NCI-H345 treated with DMSO at 0.1 percent for 48 hours (cell line): ENCODE measurements at regions not wholly inside any gene's neighbourhood (a gene's known extent, or its start where the extent isn't known, plus 50 kb on each side); places are given as distances from the start of the nearest gene placed in this dataset.

Experiments
- DNase-seq: peaks from one replicate; lab custom pipeline; 2025; ENCODE audit not compliant: unreplicated experiment; lab: John Stamatoyannopoulos, UW

DNA sequence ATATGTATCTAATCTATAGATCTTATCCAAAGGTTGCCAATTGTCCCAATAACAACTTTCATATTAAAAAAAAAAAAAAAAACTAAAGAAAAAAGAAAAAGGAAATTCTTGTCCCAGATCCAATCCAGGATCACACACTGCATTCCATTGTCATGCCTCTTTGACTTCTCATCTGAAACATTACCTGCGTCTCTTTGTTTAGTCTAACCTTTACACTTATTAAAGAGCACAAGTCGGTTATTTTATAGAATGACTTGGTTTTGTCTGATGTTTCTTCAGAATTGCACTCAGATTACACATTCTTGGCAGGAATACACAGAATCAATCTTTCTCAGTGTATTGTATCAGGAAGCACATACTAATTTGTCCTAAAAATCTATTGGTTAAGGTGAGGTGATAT lies 392.5 kb upstream of the KLHL29 start:
- DNase-seq: no peak

DNA sequence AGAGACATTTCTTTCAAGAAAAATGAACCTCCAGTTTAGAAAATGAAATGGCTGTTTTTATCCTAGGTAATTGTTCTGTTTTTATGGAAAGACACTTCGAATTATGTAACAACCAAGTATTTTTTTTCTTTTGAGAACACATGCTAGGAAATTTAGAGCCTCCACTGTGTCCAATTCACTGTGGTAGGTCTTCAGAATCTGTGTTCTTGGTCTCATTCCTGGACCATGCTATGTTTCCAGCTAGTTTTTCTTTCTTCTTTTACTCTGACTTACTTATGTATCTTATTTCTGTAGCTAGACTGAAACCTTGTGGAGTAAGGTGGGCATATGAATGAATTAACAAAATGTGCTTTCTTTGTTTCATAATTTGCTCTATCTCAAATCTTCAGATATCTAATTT lies 391.7 kb upstream of the KLHL29 start:
- DNase-seq: no peak

DNA sequence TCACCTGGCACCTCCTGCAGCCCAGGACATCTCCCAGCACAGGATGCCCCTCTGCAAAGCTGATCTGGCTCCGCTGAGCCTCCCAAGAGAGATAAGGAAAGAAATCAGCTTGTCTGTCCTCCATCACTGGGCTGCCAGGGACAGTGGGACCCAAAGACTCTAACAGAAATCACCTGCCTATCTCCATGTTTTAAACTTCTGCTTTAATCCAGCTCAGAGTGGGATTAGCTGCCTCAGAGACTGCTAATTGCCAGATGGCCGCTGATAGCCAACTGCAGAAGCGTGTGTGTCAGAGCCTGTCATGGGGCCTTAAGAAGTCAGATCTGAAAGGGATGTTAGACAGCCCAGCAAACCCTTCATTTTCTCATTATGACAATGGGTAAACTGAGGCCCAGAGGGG lies 389.4 kb upstream of the KLHL29 start:
- no peak for DNase-seq

DNA sequence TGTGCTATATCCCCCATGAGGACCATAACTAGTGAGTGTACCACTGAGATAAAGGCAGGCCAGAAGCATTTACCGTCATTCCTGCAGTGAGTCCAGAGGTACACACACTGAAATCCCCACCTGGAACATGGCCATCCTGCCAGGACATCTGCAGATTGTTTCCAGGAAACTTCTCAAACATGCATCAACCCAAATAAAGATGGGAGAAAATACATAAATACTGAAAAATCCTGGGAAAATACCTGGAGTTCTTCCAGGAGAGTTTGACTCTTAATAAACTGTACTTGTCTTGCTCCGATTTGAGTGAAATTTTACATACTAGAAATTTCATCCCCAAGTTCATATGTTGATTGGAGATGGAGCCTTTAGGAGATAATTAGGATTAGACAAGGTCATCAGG lies 388.1 kb upstream of the KLHL29 start:
- DNase-seq: no peak

DNA sequence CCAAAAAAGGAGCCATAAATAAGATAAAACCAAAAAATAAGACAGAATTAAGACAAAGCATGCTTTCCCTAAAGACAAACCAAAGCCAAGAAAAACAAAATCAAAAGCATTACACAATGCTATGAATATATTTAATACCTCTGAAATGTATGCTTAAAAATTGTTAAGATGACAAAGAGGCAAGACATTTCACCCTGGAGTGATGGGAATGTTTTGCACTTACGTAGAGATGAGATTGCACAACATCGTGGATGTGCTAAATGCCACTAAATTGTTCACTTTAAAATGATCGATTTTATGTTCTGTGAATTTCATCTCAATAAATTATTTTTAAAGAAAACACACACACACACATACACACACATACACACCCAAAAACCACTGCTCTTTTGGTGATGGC lies 386.6 kb upstream of the KLHL29 start:
- DNase-seq: no peak

DNA sequence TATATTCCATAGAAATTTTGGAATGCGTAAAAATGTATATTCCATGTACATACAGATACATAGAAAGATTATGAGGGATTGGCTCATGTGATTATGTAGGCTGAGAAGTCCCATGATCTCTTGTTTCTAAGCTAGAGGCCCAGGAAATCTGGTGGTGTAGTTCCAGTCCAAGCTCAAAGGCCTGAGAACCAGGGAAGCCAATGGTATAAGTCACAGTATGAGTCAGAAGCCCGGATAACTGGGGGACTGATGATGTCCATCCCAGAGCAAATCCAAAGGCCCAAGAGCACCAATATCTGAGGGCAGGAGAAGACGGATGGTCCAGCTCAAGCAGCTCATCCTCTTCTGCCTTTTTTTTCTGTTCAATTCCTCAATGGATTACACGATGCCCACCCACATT lies 385.0 kb upstream of the KLHL29 start:
- DNase-seq: no peak

DNA sequence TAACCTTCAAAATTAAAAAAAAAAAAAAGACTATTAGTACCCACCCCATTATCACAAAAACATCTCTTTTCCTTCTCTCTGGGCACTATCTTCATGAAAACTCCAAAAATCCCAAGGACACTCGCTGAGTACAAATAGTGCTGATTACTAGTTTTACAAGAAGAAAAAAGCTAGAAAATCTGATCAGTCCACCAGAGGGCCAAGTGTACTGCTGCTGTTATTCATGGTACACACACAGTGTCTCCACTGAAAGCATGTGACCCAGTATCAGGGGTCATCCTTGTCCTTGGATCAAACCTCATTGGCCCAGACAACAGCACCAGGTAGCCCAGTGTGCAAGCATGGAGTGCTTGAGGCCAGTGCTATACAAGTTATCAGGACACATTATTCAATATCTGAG lies 382.7 kb upstream of the KLHL29 start:
- DNase-seq: no peak

DNA sequence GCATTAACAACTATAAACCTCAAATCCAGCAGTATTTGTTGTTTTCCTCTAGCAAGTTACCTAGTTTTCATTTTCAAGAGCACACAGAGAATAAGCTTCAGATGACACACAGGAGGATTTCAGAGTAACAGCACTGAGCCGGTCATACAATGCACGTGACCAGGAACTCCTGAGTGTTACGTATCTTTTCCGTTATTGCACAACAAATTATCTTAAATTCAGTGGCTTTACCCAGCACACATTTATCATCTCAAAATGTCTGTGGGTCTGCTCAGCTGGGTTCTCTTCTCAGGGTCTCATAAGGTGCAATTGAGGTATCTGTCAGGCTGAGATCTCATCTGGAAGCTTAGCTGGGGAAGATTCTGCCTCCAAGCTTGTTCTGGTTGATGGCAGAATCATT lies 379.5 kb upstream of the KLHL29 start:
- no peak for DNase-seq

DNA sequence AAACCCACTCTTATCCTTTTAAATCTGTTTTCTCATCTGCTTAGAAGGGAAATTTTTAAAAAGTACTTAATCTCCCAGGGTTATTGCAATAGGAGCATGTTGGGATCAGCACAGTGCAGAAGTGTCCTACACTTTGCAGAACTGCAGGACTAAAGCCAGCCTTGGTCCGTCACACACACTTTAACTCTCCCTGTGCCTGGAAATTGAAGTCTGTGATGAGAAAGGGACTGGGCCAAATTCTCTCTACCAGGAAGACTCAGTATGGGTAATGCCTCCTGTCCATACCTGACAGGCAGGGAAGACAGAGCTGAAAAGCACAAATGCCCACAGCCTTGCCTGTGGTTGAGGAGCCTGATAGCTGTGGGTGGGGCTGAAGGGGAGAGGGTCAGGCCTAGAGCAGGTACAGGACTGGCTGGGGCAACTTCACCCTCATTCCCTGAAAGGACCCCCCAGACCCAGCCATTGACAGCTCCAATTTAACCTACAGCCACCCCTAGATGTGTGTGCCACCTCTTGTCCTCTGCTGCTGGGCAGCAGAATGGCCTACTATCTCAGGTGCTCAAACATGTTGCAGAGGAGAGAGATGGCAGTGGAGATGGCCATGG lies 377.2 kb upstream of the KLHL29 start:
- DNase-seq: no peak

DNA sequence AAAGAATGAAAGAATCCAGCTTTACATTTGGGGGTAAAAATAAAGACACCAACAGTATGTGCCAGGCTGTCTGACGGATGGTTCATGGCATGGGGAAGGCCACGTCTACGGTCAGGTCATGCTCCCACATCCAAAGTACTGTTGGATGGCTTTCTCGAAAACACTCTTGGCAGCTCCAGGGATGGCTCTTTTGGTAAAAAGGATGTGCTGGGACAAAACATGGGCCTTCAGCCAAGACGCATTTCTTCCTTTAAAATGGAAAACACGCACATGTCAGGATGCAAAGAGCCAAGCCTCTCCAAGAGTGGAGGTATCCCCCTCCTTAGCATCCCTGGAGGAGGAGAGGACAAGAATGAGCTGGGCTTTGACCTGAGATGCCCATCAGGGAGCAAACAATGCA lies 376.5 kb upstream of the KLHL29 start:
- no peak for DNase-seq

DNA sequence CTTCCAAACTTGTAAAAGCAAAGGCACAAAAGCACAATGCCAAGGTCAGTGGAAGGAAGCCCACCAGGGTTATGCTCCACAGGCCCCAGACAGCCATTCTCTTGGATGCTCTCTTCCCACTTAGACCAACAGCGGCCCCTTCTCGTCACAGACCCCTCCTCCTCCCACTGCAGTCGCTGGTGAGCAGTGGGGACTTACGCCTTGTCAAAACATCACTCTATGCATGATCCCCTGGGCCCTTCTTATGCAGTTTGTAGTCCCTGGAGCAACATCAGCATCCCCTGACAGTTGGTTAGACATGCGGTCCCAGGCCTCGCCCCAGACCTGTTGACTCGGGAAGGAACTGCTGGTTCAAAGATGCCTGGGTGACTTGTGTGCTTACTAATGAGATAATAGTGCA lies 376.0 kb upstream of the KLHL29 start:
- no peak for DNase-seq

DNA sequence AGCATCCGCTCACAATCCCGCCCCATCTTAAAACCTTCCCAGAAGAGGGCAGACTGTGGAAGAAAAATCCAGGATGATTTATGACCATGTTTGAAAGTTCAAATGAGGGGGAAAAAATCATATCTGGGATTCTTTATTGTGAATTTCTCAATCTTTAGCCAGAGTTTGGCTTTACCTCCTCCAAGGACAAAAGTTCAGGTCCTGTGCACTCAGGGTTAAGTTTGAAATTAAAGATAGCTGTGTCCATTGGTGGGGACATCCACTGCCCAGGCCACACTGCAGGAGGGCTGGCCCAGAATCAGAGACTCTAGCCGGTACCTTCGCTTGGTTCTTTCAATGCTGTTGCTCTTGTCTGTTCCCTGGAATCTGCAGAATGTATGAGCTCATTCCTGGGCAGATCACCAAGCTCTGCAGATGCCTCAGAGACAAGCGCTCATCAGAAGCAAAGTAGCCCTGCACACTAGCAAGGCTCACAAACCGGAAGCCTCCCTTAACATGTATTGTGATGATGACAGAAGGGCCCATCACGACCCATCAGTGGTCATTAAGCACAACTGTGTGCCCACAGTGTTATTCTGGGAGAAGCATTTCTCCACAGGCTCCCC lies 375.3 kb upstream of the KLHL29 start:
- DNase-seq: no peak

DNA sequence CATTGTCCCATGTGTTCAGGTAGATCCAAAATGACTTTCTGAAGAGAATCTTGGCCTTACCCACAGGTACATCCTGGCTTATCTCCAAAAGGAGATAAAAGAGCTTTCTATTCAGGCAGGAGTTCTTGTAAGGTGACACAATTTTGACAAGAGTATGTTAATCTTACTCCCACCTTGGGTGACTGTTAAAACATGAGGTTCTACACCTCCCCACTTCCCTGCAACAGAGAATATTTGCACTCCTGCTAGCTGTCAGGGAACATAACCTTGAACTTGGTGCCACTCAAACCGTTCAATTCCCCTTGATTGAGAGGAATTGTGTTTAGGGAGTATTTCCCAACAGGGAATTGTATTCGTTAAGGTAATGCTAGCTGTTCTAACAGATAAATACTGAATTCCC lies 372.5 kb upstream of the KLHL29 start:
- no peak for DNase-seq

DNA sequence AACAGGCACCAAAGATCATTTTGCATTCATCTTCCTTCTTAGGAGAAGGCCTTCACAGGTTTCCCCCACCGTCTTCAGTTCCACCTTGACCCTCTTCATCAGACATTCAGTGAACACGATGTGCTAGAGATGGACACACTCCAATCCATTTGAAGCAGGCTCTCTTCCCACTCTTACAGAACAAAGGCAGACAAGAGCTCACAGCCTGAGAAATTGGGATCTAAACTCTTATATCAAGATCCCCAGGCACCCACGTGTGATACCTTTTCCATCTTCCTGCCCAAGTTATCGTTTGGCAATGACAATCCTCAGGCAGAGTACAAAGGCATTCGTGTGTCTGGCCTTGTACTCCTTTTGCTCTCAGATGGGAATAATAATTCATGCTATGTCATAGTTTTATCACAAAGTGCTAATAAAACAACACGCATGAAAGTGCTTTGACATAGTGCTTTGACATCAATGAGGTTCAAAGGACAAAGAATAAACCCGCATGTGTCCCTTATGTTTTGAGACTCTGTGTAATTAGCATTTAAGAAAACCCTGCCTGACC lies 369.3 kb upstream of the KLHL29 start:
- no peak for DNase-seq

DNA sequence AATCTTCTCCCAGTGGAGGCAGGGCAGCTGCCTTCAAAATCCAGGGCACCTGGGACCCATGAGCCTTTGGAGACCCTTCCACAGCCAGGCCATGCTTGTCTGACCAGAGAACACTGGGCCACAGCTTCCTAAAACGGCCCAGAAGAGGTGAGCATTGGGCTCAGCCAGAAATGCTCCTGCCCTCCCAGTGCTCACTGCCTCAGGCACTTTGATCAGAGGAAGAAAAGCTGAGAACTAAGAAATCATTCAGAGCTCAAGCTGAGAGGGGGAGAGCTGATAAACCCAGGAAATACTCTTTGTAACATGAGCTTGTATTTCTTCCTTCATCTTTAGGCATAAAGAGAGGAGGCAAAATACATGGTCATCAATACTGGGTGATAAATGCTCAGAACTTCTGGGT lies 365.5 kb upstream of the KLHL29 start:
- no peak for DNase-seq

DNA sequence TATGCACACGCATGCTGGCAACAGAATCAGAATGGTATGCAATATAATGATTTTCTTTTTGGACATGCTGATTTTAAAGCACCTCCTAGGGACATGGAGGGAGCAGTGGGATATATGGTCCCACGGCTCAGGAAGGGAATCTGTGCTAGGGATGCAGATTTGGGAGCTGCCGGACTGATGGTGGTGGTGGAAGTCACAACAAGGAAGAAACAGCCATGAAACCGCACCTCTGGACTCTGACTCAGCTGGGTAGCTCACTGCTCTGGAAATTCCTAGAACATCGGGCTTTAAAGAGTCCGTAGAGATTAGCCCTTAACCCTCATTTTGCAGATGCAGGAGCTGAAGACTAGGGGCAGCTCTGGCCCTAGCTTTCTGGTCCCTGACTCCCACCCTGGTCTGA lies 364.3 kb upstream of the KLHL29 start:
- no peak for DNase-seq

DNA sequence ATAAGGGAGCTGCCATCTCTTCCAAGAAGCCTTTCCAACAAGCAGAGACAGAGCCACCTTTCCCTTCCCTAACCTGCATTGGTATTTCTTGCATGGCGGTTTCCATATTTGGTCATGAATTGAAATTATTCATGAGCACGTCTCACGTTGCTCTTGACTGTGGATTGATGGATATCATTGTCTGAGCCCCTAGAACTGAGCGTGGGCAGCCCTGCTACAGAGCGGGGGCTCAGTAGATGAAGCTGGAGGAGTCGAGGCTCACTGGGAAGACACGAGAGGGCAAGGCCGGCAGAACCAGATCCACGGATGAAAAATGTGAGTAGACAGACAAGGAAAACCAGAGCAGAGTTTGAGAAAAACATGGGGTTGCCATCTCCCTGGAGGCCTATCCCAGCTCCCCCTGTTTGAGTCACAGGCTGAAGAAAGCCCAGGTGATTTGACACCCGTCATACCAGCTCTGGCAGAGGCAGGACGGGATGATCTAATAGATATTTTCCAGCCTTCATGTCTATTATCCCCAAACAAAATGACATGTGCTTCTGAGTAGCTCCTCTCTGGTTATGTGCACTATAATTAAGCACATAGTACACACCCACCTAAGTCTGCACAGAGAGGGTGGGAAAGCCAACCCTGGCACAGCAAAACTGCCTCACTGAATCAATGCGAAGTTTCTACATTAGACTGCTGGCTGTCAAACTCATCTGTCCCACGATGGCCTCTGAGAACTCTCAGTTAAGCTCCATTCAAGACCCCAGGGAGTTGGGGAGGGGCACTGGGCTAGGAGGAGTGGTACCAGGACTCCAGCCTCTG lies 363.5 kb upstream of the KLHL29 start:
- no peak for DNase-seq

DNA sequence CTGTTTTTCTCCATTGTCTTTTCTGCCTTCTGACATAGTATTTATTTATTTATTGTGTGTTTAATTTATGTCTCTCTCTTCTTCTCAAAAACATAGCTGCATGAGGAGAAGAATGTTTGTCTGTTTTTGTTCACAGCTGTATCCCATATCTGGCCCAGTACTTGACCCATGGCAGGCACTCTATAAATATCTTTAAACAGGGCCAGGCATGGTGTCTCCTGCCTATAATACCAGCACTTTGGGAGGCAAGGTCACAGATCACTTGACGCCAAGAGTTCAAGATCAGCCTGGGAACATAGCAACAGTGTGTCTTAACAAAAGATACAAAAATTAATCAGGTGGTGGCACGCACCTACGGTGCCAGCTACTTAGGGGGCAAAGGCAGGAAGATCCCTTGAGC lies 361.3 kb upstream of the KLHL29 start:
- DNase-seq: no peak

DNA sequence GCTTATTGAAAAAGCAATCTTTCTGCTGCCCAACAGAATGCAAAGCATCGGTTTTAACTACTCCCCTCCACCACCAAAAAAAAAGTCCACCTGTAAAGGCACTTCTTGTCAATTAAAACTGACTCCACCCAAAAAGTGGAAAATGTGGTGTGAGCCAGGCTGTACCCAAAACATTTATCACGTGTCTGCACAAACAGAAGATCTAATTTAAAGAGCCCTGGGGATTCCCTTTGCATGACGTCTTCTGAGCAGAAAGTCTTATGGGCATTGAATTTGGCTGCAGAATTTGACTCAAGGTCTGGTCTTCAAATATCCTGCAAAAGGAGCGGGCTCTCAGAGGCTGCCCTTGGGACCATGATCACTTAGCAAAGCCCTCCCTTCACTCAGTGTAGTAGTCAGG lies 358.3 kb upstream of the KLHL29 start:
- no peak for DNase-seq

DNA sequence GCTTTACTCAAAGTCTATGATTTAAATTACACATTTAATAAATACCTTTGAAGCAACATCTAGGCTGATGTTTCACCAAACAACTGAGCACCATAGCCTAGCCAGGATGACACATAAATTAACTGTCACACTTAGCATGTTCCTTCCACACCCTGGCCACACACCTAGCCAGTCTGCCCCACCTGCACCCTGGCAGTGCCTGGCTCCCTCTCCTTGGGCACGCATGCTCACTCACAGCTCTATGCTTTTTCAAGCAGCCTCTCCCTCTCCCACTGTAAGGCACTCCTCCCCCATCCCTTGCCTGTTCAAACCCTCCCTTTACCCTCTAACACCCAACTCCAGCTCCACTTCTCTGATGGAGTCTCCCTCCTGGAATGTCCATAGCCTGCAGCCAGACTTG lies 357.6 kb upstream of the KLHL29 start:
- no peak for DNase-seq

DNA sequence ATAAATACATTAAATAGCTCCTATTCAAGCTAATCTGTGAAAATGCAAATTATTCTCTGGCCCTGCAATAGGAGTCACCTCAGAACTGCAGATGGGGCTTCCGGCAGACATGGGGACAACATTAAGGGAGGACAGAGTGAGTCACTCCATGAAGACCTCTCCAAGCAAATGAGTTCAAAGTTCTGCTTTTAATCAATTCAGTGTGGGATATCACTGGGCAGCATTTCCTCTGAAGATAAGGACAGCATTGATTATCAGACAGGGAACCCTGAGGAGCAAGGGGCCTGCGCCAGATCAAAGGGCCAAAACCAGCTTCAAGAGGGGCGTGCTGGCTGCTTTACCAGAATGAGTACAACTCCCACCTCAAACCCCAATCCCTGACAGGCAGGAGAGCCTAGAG lies 356.9 kb upstream of the KLHL29 start:
- DNase-seq: no peak

DNA sequence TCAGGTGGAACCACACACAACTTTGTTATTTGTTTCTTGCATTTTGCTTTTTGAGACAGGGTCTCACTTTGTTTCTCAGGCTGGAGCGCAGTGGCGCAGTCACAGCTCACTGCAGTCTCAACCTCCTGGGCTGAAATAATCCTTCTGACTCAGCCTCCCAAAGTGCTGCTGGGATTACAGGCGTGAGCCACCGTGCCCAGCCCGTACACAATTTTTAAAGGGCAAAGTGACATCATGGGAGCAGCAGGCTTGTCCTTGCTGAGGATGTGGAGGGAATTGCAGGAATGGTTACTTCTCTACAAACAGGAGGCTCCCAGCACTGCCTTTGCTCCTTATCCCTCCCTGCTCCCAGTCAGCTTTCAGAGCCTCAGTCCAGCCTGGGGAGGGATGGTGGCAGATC lies 355.9 kb upstream of the KLHL29 start:
- no peak for DNase-seq
